Gastrocnemius medialis (tissue), 4 donors: ENCODE measurements at regions not wholly inside any gene's neighbourhood (a gene's known extent, or its start where the extent isn't known, plus 50 kb on each side); places are given as distances from the start of the nearest gene placed in this dataset.

Experiments used
- POLR2A ChIP-seq, 2 donors: fragments of 450-650 bp; IDR thresholded peaks; one replicate each; pipeline ENCODE4 v1.6.1; 2017; ENCODE audit warnings: antibody characterized with exemption in 2 of 2, mild to moderate bottlenecking in 2 of 2, moderate library complexity in 2 of 2
- TF ChIP-seq, protein P1 (sequence below), 5 experiments: fragments of 450-650 bp in 3 of 5; fragments of 200-600 bp in 2 of 5; sonication (generic) in 2 of 5; IDR thresholded peaks in 4 of 5; conservative IDR thresholded peaks in 1 of 5; 1 replicate in 4 of 5; 2 replicates in 1 of 5; pipeline ENCODE4 v1.5.1; 2016 to 2019; ENCODE audit warnings: antibody characterized with exemption in 5 of 5, mild to moderate bottlenecking in 3 of 5, moderate library complexity in 3 of 5

GRCh38 chr1:147444381-147444780 lies 96.9 kb upstream of the BCL9 start:
- TF ChIP-seq, protein P1, sequence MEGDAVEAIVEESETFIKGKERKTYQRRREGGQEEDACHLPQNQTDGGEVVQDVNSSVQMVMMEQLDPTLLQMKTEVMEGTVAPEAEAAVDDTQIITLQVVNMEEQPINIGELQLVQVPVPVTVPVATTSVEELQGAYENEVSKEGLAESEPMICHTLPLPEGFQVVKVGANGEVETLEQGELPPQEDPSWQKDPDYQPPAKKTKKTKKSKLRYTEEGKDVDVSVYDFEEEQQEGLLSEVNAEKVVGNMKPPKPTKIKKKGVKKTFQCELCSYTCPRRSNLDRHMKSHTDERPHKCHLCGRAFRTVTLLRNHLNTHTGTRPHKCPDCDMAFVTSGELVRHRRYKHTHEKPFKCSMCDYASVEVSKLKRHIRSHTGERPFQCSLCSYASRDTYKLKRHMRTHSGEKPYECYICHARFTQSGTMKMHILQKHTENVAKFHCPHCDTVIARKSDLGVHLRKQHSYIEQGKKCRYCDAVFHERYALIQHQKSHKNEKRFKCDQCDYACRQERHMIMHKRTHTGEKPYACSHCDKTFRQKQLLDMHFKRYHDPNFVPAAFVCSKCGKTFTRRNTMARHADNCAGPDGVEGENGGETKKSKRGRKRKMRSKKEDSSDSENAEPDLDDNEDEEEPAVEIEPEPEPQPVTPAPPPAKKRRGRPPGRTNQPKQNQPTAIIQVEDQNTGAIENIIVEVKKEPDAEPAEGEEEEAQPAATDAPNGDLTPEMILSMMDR (IDR thresholded peaks at IDR 0.05 in 4 of 5, conservative IDR thresholded peaks at IDR 0.05 in 1 of 5): no peak
- no peak for TF ChIP-seq POLR2A (IDR thresholded peaks at IDR 0.05)
